ENCODE measurements at regions not wholly inside any gene's neighbourhood (a gene's known extent, or its start where the extent isn't known, plus 50 kb on each side); places are given as distances from the start of the nearest gene placed in this dataset.

GRCh38 chr22:48704335-48704734, 1123.3 kb downstream of the BRD1 start:
- no peak for DNase-seq

- DNase-seq: no peak
These were observed 1124.3 kb downstream of the BRD1 start for GRCh38 chr22:48703265-48703941.

- no peak for DNase-seq
These were observed 1125.0 kb downstream of the BRD1 start for GRCh38 chr22:48702573-48703264.

GRCh38 chr22:48701296-48702030, 1126.2 kb downstream of the BRD1 start:
- no peak for DNase-seq

GRCh38 chr22:48700566-48701295, 1126.9 kb downstream of the BRD1 start:
- DNase-seq: no peak

GRCh38 chr22:48700180-48700565, 1127.5 kb downstream of the BRD1 start:
- no peak for DNase-seq

- DNase-seq: no peak
These were observed 1128.2 kb downstream of the BRD1 start for GRCh38 chr22:48699511-48699910.

- DNase-seq: no peak
These were observed 1129.1 kb downstream of the BRD1 start for GRCh38 chr22:48698618-48699017.

- no peak for DNase-seq
These were observed 1129.9 kb downstream of the BRD1 start for GRCh38 chr22:48697694-48698276.

GRCh38 chr22:48697223-48697622, 1130.5 kb downstream of the BRD1 start:
- DNase-seq: no peak

GRCh38 chr22:48696371-48696770, 1131.3 kb downstream of the BRD1 start:
- DNase-seq: no peak

GRCh38 chr22:48695731-48696305, 1131.9 kb downstream of the BRD1 start:
- no peak for DNase-seq

GRCh38 chr22:48695251-48695650, 1132.4 kb downstream of the BRD1 start:
- DNase-seq: no peak

- no peak for DNase-seq
These were observed 1133.3 kb downstream of the BRD1 start for GRCh38 chr22:48694296-48694883.

GRCh38 chr22:48693377-48694135, 1134.1 kb downstream of the BRD1 start:
- DNase-seq: no peak

GRCh38 chr22:48692734-48693376, 1134.8 kb downstream of the BRD1 start:
- no peak for DNase-seq

GRCh38 chr22:48691431-48691851, 1136.2 kb downstream of the BRD1 start:
- no peak for DNase-seq

GRCh38 chr22:48690583-48691317, 1136.9 kb downstream of the BRD1 start:
- DNase-seq: no peak

GRCh38 chr22:48689206-48689605, 1138.5 kb downstream of the BRD1 start:
- DNase-seq: no peak

GRCh38 chr22:48688366-48688765, 1139.3 kb downstream of the BRD1 start:
- no peak for DNase-seq

Data from activated effector memory CD4-positive, alpha-beta T cell treated with Interleukin-2 at 50 U/mL for 16 hours (primary cell).